ENCODE measurements at regions not wholly inside any gene's neighbourhood (a gene's known extent, or its start where the extent isn't known, plus 50 kb on each side); places are given as distances from the start of the nearest gene placed in this dataset.

DNA sequence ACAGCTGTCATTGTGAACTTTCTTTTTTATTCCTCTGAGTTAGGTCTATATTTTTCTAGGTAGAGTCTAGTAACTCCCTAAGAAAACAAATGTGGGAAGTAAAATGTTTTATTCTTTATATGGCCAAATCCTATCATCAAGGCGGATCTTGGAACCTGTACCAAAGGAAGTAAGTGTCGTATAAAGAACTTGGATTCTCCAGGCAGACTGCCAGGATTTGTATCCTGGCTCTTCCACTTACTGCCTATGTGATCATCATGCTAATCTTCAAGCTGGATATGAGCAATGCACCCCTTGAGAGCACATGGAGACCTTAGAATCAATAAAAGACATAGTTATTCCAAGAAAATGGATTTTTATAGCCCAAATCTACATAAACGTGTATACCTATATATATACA lies 286.5 kb downstream of the PCDH17 start:
- DNase-seq = no peak

DNA sequence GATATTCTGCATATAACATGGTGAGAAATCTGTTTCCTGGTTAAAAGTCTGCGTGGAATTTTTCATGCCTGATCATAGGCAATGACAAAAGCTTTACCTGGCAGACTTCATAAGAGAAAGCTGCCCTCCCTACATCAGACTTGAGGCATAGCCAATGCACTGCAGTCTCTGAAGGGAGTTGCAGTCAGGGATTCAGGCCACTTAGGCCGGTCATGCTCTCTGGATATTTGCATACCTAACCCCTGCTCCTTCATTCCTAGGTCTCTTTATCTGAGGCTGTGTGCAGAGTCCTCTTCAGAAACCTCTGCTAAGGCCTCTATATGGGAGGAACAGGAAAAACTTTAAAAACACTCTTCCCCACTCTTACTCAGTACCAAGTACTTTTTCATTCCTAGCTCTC lies 287.4 kb downstream of the PCDH17 start:
- DNase-seq = no peak

DNA sequence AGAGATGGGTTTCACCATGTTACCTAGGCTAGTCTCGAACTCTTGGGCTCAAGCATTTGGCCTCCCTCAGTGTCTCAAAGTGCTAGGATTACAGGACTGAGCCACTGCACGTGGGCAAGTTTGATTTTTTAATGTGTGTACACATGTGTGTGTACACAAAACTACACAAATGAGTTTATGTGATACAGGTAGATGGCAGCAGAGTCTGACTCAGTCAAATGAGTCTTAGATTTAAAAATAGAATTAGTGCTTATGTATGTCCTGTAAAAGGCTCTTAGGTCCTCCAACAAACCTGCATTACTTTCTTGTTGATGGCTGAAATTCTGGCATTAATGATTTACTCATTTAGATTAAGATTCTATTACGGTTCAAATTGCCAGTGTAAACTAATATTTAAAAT lies 293.7 kb downstream of the PCDH17 start:
- no peak for DNase-seq

DNA sequence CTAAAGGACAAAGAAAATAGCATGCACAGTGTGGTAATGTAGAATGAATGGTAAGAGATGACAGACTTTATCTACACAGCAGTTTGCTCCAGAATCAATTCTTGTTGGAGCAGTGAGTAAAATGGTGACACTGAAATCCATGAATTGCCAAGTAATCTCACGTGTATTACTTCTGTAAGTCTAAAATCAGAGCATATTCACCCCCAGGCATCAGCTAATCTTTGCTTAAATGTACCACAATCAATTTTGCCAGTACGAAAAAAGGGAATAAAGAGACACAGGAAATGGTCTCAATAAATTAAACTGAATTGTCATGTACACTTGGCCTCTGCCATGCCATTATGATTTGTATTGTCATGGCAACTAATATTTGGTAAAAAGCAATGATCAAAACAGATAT lies 294.2 kb downstream of the PCDH17 start:
- DNase-seq = no peak

DNA sequence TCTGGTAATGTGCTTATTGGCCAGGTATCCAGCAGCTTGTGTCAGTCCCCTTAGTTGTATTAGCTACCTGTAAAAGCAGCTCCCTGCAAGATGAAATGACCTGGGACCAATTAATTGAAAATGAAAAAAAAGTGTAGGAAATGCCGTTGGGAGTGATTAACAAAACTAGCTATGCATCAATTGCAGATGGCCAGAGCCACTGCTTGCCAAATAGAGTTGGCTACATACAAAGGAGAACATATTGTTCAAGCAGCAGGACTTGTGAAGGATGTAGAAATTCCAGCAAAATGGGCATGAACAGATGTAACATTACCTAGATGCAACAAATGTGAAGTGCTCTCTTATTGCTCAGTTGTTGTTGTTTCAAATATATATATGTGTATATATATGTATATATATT lies 300.5 kb downstream of the PCDH17 start:
- DNase-seq = no peak

DNA sequence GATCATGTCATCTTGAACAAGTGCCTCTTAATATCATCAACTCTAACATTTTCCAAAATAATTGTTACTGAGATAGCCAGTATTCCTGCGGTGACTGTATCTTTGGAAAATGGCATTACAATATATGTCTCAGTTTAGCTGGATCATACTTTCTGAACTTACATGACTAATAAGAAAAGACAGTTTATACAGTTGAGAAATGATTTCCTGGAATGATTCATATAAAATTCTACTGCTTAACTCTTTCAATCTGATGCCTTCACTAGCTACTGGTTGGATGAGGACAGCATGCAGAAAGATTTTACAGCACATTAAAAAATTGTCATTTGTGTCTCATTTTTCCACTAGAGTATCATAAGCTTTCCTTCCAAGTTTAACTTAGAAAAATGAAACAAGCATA lies 302.1 kb downstream of the PCDH17 start:
- DNase-seq = no peak

DNA sequence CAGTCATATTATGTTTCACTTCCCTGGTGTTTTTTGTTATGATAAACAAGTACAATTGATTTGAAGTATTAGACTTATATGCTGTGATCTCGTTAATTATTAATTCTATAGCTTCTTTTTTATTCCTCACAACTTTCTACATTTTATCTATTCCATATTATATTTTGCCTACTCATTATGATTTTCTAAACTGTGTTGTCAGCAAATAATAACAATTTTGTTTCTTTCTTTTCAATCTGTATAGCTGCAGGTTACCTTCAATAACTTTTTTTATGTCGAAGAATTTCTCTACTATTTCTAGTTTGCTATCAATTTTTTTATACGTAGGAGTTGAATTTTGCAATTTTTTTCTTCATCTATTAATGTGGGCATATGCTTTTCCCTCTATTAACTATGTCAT lies 304.4 kb downstream of the PCDH17 start:
- no peak for DNase-seq

DNA sequence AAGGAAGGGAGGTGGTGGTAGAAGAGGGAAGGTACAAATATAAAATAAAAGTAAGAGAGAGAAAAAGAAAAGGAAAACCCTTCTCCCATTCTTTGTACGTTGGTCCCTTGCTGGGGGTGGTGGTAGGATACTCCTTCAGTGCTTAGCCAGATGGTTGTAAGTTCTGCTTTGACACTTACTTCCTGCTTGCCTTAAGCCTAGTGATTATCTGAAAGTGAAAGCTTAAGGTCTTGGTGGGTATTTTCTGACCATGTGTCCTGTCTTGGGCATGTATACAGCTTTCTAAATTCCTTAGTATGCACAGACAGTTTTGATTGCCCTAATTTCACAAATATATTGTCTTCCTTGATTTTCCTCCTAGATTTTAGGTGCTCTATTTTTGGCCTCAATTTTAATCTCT lies 314.8 kb downstream of the PCDH17 start:
- no peak for DNase-seq

DNA sequence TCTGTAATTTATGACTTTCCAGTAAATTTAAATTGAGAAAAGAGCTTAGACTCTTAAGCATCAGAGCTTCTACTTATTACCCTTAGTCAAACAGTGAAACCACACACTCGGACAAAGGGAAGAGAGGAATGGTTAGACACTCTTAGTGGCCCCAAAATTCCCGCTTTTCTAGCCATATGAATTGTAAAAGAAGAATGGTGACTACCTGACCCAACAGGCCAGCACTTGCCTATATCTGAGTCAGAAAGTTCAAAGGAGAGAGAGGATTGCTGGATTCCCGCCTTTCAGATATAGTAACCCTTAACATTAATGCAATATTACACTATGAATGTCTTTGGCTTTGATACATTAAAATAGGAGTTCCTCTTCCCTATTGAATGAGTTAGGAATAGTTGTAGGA lies 317.3 kb downstream of the PCDH17 start:
- no peak for DNase-seq

DNA sequence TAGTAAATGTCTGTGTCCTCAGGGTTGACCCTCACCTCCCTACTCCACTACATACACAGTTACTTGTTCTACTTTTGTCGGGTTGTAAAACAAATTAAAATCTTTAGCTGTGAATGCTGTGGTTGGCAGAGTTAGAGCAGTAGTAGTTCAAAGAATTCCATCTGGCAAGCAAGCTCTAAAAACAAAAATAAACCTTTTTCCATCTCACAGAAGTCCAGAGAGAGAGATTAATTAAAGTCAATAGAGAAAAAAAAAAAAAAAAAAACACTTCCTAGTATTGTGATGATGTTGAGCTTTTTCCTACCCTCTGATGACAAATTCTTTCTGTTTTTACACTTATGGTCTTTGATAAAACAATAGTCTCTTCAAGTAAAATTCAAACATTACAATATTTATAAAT lies 338.4 kb downstream of the PCDH17 start:
- DNase-seq = no peak

DNA sequence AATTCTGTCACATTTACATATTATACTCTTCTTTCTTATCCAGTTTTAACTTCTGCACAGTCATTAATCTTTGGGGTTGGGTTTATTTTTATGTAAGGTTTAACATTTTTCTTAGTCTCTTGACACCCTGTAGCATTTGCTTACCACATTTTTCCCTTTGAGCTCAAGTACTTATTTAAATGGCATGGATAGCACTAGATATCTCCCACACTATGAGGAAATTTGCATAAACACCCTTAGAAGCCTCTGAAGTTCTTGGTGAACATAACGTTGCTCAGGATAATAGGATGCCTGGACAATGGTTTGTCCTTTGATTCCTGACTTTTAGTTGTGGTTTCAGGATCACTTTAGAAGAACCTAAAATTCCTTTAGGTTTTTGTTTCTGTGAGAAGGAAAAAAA lies 338.9 kb downstream of the PCDH17 start:
- no peak for DNase-seq

DNA sequence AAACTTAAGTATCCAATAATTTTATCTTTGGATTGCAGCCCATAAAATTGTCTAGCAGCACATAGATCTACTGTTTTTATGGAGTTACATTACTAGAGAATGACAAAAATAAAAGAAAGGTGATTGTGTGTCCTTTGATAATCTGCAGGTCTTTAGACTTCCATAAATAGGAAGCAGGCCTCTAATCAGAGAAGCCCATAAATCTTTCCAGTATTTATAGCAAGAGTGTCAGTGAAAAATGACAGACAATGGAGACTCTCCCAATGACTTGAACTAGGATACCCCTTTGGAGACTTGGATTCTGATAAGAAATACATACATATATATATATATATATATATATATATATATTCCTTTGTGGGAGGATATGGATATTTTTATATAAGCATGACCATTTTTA lies 351.2 kb downstream of the PCDH17 start:
- DNase-seq = no peak

DNA sequence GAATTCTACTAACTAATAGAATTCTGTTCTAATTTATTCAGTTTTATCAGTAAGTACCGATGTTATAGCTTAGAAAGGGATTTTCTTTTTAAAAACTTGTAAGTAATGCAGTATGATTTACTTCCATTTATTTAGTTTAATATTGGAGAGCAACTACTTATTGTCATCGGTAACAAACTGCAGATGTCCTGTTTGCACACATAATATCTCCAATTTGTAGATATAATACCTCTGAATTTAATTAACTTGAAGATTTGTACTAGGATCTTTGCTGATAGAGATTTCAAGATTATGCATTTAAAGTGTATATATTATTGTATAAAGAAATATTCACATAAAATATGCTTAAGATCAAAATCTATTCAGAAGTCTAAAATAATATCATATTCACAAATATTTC lies 356.7 kb downstream of the PCDH17 start:
- no peak for DNase-seq

DNA sequence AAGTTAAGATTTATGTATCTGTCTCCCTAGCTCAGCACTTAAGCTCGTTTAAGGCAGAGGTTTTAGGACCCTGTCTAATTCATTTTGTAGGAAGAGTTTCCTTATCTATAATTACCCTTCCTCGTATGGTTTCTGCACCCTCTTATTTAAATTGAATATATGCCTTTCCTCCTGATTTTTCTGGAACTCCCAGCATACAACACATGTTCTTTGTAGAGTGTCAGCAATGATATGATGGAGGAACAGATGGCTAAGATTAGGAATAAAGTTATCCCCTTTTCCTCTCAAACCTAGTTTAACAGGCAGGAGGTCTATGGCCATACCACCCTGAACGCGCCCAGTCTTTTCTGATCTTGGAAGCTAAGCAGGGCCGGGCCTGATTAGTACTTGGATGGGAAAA lies 359.5 kb downstream of the PCDH17 start:
- no peak for DNase-seq

DNA sequence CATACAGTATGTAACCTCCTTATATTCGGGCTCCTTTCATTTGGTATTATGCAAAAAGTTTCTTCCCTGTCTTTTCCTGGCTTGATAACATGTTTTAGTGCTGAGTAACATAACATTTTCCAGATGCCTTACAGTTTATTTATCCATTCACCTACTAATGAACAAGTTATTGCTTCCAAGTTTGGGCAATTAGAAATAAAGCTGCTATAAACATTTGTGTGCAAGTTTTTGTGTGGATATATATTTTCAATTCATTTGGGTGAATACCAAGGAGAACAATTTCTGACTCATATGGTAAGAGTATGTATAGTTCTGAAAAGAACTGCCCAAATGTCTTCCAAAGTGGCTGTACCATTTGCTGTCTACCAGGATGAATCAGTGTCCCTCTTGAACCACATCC lies 360.9 kb downstream of the PCDH17 start:
- DNase-seq = no peak

DNA sequence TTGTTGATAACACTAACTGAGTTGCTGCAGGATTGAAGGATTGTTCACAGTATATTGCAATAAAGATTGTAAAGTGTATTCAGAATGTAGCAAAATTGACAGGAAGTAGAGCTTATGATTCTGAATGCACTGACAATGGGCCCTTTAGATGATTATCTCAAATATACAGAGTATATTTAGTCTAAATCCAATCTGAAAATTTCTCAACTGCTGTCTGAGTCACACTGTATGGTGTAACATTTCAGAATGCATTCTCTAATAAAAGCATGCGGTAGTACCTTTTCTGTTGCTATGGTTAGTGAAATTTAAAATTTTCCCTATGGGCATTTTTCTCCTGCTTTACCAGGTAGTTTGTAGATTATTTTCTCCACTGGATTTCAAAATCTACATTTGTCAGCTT lies 365.2 kb downstream of the PCDH17 start:
- no peak for DNase-seq

DNA sequence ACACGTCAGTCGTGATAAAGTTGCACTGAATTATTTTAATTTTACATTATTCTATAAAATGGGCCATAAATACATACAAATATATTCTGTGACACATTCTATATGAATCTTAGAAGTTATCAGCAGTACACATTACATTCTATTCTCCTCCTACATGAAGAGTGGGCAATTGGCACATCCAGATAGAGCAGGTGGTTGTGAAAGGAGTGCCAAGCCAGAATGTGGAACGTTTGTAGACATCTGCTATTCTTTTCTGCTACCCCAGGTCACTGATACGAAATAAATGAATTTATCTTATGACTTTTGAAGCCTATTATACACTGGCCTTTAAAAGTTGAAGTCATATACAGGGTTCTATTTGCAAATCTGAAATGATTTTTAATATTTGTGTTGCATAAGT lies 373.2 kb downstream of the PCDH17 start:
- no peak for DNase-seq

DNA sequence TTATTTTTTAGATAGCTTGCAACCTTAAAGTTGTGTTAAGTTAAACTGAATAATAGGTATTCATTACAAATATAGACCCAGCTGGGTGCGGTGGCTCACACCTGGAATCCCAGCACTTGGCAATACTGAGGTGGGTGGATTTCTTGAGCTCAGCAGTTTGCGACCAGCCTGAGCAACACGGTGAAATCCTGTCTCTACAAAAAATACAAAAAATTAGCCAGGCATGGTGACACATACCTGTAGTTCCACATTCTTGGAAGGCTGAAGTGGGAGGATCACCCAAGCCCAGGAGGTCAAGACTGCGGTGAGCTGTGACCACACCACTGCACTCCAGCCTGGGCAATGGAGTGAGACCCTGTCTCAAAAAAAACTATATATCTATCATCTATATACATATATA lies 386.5 kb downstream of the PCDH17 start:
- no peak for DNase-seq

DNA sequence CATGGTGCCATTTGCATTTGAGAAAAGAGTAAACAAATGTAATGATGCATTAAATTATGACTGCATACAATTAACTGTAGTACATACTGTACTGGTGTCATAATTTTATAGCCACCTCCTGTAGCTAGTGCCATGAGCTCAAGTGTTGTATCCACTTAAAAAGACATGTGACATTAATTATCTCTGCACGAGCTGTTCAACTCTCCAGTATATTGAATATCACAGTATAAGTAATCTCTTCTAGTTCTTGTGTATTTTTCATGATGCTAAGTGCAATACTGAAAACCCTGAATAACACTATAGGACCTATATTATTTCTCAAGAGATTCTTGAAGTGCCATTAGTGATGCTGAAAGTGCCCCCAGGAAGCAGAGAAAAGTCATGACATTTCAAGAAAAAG lies 387.3 kb downstream of the PCDH17 start:
- no peak for DNase-seq

DNA sequence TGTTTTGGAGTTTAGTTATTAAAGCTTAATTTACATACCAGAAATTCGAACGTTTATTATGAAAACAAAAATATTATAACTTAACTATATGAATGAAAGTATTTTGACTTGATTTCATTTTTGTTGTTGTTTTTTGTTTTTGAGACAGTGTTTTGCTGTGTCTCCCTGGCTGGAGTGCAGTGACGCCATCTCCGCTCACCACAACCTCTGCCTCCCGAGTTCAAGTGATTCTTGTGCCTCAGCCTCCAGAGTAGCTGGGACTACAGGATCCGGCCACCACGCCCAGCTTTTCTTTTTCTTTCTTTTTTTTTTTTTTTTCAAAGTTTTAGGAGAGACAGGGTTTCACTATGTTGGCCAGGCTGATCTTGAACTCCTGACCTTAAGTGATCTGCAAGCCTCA lies 392.6 kb downstream of the PCDH17 start:
- no peak for DNase-seq

DNA sequence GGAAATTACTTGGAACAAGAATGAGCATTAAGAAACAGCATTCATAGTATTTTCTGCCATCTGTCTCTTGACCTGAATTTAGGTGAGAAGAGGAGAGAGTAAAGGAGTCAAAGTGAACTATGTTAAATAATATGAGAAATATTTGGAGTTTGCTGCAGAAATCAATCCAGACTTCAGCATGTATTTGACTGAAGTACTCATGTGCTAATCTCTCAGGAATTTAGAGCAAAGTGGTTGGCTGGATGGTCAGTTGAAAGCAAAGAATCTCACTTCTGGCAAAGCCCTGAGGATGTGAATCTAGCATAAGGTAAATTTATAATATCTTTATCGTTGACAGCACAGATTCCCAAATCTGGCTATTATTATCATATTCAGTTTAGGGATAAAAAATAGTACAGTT lies 394.3 kb downstream of the PCDH17 start:
- DNase-seq = no peak

DNA sequence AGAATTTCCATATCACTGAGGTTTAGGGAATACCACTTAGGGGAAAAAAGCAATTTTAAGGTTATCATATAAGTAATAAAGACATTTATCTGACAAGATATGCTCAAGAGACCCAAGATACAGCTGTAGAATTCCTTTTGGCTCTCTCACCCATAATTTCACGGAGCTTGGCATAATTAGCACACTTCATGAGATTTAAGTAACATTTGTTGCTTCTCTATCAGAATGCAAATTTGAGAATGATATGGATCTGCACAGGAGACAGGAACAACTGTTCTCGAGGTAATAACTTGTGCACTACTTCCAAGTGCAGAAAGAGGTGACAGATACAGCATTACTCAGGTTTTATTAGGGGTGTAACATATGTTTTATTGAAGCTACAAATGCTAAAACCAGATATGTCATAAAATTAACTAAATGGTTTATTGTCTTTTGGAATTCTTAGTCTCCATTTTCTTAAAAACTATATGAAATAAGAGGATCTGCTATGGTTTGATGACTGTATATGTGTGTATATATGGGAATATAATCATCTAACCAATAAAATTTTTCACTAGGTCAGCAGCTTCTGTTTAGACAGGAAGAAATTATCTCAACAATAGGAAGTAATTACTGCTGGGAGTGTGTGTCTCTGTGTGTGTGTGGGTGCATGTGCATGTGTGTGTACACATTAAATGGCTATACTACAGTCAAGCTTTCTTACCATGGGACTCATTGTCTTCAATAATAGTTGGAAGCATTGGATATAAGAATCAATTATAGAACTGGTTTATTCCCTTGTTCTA lies 401.3 kb downstream of the PCDH17 start:
- no peak for DNase-seq

DNA sequence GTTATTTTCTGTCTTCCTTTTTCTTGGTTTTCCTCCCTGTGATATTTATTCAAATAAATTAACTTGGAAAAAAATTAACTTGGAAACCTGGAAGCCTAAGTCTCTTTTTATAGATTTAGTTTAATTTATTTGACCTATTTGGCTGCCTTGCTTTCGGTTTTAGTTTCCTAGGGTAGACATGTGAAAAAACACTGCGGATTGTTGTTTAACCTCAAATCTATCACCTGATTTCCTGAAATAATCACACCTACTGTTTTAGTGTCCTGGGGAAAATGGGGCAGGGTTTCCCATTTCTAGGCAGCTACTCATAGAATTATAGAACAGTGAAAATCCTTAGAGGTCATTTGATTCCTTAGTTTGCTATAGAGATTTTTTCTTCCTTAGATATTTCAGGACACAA lies 412.4 kb downstream of the PCDH17 start:
- no peak for DNase-seq

DNA sequence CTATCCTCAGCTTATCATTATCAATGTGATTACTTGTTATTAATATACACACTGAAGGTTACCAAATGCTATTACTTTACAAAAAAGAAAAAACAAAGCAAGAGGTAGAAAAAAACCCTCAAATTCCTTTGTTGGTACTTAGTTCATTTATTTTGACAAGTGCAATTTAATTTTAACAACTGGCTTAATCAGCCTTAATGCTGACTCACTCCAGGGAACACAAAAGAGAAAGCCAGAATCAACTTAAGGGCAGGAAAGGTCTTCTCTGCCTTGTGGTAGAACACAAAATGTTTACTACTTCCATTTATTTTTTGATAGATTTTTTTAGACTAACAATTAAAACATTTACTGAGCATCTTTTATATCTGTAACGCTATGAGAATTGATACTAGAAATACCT lies 417.1 kb downstream of the PCDH17 start:
- no peak for DNase-seq

DNA sequence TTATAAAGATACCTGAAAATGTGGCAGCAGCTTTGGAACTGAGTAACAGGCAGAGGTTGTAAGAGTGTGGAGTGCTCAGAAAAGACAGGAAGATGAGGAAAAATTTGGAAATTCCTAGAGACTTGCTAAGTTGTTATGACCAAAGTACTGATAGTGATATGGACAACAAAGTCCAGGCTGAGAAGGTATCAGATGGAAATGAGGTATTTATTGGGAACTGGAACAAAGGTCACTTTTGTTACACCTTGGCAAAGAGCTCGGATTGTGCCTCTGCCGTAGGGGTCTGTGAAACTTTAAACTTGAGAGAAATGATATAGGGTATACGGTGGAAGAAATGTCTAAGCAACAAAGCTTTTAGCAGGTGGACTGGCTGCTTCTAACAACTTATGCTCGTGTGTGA lies 419.9 kb downstream of the PCDH17 start:
- DNase-seq = no peak
